NCI-H69 (cell line): ENCODE measurements at regions not wholly inside any gene's neighbourhood (a gene's known extent, or its start where the extent isn't known, plus 50 kb on each side); places are given as distances from the start of the nearest gene placed in this dataset.
A peak's percentile ranks its signal among the peaks of the same experiment; 100 is the strongest.
"Not testable (repeated sequence)": the region's sequence is repeated elsewhere in the genome, so short reads cannot be mapped to it uniquely, and the experiment has no call there.

Experiments used
- DNase-seq: peaks from one replicate; lab custom pipeline; 2025; lab: John Stamatoyannopoulos, UW

- no peak for DNase-seq
These were observed 692.9 kb downstream of the QKI start for GRCh38 chr6:164107297-164107995.

DNA sequence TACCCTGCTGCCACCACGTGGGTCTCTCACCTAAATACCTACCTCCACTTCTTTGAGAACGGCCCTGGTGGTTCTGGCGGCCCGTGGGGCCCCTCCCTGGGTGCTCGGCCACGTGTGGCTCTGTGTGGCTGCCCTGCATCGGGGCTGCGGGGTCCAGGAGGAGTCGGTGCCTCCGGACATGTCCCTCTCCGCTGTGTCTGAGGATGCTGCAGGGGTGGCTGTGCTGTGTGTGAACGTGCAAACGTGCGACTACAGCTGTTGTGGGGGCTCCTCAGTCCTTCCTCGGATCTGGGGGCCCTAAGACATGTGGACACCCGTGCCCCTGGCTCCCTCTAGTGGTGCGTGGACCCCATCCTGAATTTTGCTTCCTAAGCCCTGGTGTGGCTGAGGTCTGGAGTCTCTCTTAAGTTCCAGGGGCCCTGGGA lies 691.8 kb downstream of the QKI start:
- peak; percentile 41 for DNase-seq

- DNase-seq, result no peak
These were observed 691.2 kb downstream of the QKI start for GRCh38 chr6:164105705-164106104.

DNA sequence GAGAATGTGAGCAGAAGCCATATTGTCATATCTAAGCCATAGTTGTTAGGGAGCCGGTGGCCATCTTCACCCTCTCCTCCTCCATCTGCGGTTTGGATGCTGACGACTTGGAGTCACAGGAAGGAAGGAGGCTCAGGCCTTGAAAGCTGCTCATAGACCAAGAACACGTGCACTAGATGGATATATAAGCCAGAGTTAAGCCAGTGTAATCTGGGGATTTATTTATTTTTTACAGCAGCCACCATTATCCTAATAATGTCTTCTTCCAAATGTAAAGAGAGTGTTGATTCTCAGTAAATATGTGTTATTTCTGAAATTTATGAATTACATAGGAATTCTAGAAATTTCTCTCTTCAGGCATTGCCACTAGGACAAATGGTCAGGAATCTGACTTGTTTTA lies 689.9 kb downstream of the QKI start:
- no peak for DNase-seq

DNA sequence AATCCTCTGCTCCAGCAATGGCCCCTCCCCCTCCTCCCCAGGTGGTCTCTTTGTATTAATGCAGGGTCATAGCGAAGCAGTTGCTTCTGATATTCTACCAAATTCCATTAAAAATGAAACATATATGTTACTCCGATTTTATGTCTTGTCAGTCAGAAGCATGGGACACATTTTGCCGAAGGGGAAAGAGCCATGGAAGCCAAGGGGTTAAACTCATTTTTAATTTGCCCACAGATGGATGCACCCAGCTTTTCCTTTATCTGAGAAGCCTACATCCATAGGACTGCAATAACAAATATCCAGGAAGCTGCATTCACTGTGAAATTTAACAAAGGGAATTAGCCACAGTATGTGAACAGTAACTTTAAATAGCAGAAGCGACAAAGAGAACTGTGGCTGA lies 688.2 kb downstream of the QKI start:
- no peak for DNase-seq

GRCh38 chr6:164101859-164102258 lies 687.3 kb downstream of the QKI start:
- no peak for DNase-seq

DNA sequence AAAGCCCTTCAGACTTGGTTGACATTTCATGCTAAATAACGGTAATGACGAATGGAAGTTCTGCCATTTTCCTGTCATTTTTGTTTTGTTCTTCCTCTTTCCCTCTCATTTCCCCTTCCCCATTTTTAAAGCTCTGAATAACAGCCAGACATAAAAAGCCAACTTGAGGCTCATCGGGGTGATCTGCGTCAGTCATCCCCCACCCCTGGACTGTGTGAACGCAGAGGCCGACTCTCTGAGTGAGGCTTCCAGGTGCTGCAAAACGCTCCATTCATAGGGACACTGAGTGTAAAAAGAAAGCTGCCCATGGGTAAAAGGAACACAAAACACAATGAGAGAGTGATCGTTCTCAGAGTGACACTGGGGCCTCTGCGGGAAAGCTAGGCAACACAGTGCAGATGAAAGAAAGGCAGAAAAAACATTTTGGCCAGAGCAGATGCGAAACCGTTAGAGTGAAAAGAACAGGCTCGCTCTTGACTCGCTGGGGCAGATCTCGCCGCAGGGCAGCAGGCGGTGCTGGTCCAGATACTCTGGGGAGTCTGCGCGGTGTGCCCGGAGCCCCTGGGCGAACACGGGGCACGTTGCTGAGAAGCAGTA lies 684.8 kb downstream of the QKI start:
- DNase-seq, result no peak

- no peak for DNase-seq
These were observed 684.3 kb downstream of the QKI start for GRCh38 chr6:164098857-164099267.

- peak; percentile 71 for DNase-seq
These were observed 683.3 kb downstream of the QKI start for GRCh38 chr6:164097551-164098398.

DNA sequence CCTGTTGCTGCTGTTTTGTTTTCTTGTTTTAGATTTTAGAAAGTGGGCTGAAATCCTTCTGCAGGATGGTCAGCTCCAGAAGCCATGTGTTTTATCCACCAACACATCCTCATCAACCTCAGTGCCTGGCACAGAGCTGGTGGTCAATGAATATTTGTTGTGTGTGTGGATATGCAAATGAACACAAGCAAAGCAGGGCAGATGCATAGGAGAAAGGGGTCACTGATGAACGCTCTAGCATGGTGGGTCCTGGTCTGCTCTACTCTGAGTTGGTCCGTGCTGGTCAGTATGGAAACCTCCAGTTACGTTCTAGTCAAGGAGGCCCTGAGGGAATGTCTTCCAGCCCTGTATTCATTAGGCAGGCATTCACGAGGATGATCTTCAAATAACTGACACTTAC lies 682.5 kb downstream of the QKI start:
- no peak for DNase-seq

DNA sequence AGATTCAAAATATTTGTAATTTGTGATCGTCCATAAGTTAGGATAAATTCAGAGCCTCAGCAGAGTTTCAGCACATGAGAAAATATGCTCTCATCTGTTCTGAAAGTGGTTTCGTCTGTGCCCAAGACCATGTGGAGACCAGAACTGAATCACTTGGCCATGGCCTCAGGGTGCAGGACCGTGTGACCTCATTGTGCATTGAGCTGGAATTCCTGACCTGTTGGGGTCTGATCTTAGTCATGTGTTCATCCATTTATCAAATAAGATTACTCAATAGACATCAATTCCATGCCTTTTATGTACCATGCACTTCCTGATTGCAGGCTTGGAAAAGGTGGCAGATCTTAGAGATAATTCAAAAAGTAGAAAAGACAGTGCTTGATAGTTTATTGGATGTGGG lies 680.5 kb downstream of the QKI start:
- no peak for DNase-seq

DNA sequence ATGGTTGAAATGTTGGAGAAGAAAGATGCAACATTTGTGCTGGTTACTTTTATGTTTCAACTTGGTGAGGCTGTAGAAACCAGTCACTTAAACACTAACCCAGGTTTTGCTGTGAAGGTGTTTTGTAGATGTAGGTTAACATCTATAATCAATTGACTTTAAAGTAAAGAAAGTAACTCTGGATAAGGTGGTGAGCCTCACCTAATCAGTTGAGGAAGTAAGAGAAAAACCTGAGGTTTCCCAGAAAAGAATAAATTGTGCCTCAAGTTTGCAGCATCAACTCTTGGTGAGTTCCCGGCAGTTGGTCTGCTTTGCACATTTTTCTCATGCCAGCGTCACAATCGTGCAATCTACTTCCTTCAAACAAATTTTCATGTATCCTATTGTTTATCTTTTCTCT lies 673.4 kb downstream of the QKI start:
- DNase-seq, result no peak

DNA sequence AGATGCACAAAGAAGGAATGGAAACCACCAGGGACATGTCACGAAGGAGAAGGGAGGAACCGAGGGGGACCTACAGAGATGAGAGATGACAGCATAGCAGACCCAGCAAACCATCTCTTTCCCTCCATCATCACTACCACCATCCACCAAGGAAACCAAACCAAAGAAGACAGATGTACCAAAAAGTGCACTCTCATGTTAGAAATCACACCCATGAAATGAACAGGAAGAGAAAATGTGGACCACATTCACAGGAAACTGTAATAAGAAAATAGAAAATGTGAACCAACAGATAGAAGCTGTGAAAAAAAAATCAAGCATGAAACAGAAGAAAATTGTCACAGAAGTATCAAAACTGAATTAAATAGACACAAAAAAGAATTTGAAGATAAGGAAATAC lies 672.7 kb downstream of the QKI start:
- DNase-seq, result no peak

- DNase-seq, result no peak
These were observed 671.8 kb downstream of the QKI start for GRCh38 chr6:164086076-164086887.

DNA sequence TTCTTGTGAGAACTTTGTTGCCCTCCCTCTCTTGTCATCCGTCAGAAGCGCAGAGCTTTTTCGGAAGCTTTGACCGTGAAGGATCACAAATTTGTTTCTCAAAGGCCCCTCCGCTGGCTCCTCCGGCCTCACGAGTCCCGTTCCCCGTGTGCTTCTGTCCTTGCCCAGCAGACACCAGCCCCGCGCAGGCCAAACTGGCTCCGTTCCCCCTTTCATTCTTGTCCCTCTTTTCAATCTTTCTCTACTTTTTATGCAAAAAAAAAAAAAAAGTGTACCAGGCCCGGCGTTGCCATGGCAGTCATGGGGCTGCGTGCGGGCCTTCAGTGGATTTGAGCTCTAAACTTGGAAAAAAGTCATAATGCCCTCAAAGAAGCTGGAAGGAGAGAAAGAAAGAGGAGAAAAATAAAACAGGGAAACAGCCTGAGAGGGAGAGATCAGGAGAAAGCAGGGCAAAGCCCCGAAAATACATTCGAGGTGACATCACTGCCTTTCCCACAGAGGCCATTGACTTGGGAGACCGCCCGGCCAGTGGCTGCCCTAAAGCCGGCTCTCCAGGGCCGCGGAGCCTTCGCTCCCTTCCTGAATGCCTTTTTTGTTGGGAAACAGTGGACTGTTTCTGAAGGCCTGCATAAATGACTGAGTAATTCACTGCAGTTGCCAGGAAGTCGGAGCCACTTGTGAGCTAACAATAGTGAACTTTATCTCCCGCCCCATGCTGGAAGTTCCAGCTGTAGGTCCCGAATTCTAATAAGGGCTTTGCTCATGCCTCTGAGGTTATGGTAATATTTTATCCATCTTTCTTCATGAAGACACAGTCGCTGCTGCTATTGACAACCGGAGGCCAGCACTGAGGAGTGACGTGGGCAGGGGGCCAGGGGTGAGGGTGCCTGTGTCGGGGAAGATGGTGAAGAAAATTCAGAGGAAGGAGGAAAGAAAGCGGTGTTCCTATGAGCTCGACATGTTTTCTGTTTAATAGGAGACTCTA lies 670.9 kb downstream of the QKI start:
- DNase-seq, result no peak

DNA sequence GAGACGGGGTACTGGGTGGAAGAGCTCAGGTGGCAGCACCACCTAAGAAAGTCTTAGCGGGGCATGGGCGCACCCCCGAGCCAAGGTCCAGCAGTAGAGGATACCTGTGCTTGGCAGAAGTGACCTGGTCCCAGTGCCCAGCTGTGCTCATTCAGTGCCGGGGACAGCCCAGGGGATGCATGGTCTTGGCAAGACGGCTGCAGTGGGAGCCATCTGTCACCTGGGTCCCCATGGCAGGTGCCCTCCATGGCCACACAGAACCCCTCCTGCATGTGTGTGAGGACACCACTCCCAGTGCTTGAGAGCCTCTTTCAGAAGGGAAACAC lies 664.7 kb downstream of the QKI start:
- no peak for DNase-seq

GRCh38 chr6:164078532-164079274 lies 664.2 kb downstream of the QKI start:
- no peak for DNase-seq

- DNase-seq, result not testable (repeated sequence)
These were observed 662.5 kb downstream of the QKI start for GRCh38 chr6:164076818-164077532.

DNA sequence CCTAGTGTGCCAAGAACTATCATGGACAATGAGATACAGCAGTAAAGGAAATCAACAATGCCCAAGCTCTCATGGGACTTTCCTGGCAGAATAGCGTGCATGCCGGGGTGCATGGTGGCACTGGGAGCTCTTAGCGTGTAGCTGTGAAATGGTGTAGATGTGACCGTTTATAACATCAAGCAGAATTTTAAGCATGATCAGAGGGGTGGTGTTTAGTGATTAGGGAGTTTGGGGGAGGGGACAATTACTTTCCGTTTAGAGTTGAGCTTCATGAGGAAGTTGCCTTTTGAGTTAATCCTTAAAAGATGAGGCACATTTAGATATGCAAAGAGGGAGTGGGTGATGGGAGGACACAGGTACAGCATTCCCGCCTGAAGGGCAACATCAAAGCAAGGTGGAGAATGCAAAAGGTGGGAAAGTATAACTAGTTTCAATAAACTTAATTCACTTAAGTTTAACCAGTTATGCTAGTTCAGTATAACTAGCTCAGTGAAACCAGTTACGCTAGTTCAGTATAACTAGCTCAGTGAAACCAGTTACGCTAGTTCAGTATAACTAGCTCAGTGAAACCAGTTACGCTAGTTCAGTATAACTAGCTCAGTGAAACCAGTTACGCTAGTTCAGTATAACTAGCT lies 661.6 kb downstream of the QKI start:
- no peak for DNase-seq
